ENCODE measurements at regions not wholly inside any gene's neighbourhood (a gene's known extent, or its start where the extent isn't known, plus 50 kb on each side); places are given as distances from the start of the nearest gene placed in this dataset.

DNA sequence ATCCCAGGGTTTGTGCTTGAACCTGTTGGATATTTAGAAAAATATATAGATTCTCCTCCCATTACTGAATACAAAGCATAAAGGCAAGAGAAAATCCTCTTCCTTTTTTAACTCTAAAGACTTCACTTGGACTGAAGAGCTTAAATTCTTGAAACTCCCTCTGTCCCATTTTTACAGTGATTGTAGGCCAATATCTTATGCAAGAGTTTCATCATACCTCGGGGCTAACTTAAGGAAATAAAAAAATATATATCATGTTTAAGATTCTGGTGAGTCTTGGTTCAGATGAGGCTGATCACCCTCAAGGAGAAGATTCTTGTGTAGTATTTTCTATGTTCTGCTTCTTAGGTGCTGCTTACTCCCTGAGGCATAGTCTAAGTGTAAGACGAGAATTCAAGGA lies 1449.6 kb downstream of the C4orf33 start:
- DNase-seq (ENCODE audit: low read depth, low spot score), result no peak
- Histone ChIP-seq H3K9me3 (ENCODE audit: insufficient read depth, low read length) (no peaks in the 10 kb centered on the region), H3K27me3 (ENCODE audit: insufficient read depth, insufficient read length) (no peaks in the 10 kb centered on the region), H3K9ac (ENCODE audit: insufficient read length, low read depth) (no peak overlapping the region), H3K4me3 (ENCODE audit: insufficient read length, low read depth) (no peak overlapping the region), H3K36me3 (ENCODE audit: insufficient read depth, insufficient read length, low read length) (no peaks in the 10 kb centered on the region), H3K4me1 (ENCODE audit: insufficient read depth, insufficient read length) (no peaks in the 10 kb centered on the region)
- no peak for TF ChIP-seq SUZ12 (IDR thresholded peaks at IDR 0.05; ENCODE audit: extremely low read depth, insufficient read depth, insufficient read length)

DNA sequence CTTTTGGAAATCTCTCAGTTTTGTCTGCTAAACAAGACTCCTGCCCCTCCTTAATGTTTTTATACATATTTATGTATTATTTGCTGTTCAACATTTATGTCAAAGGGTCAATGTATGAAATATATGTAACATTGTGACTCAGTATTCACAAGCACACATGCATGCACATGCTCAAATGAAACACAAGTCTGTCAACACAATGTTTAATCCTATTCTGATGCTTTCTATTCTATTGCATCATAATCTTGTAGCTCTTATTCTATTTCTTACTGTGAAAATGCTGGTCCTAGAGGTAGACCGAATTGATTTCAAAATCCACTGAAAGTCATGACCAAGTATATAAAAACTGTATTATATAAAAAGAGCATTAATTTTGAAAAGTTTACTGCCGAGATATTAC lies 1463.3 kb downstream of the C4orf33 start:
- DNase-seq (ENCODE audit: low read depth, low spot score), result no peak
- Histone ChIP-seq H3K4me1 (ENCODE audit: insufficient read depth, insufficient read length) (no peaks in the 10 kb centered on the region), H3K9ac (ENCODE audit: insufficient read length, low read depth) (no peak overlapping the region), H3K4me3 (ENCODE audit: insufficient read length, low read depth) (no peak overlapping the region), H3K27me3 (ENCODE audit: insufficient read depth, insufficient read length) (no peaks in the 10 kb centered on the region), H3K36me3 (ENCODE audit: insufficient read depth, insufficient read length, low read length) (no peaks in the 10 kb centered on the region), H3K9me3 (ENCODE audit: insufficient read depth, low read length) (no peaks in the 10 kb centered on the region)
- no peak for TF ChIP-seq YY1 (IDR thresholded peaks at IDR 0.05; ENCODE audit: insufficient read depth, insufficient read length)

DNA sequence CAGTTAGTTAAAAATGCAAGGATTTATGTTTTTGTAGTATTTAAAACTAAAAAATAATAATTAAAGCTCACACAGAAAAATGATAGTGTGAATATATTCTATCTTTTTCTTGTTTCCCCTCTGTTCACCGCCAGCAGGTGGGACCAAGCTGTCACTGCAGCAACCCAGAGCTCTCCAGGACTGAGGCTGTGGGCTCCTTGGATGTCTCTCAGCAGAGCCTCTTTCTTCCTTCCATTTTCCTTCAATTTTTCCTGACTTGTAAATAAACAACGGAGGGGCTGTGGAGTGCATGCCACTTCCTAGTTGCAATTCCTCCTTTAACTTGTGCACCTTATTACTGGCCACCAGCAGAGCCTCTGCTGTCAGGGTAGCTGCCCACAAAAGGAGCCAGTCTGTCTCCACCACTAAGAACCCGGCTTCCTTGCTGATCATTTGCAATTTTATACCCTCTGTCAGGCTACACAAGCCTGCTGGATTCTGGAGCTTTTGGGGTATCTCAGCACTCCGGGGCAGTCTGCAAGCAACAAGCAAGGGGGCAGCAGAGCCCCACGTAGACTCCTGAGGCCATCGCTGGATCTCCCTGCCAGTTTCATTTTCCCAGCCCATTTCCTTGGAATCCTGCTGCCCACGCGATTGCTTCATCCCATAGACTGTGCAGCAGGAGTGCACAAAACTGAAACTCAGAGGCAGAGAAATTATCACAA lies 1467.4 kb downstream of the C4orf33 start:
- Histone ChIP-seq H3K9ac (ENCODE audit: insufficient read length, low read depth) (no peak overlapping the region), H3K27me3 (ENCODE audit: insufficient read depth, insufficient read length) (no peaks in the 10 kb centered on the region), H3K4me1 (ENCODE audit: insufficient read depth, insufficient read length) (no peaks in the 10 kb centered on the region), H3K4me3 (ENCODE audit: insufficient read length, low read depth) (no peak overlapping the region), H3K36me3 (ENCODE audit: insufficient read depth, insufficient read length, low read length) (no peaks in the 10 kb centered on the region), H3K9me3 (ENCODE audit: insufficient read depth, low read length) (no peaks in the 10 kb centered on the region)
- TF ChIP-seq YY1 (IDR thresholded peaks at IDR 0.05; ENCODE audit: insufficient read depth, insufficient read length) (no peak), ZNF274 (IDR thresholded peaks at IDR 0.05; ENCODE audit: low read depth, low read length) (no peak), SUZ12 (IDR thresholded peaks at IDR 0.05; ENCODE audit: extremely low read depth, insufficient read depth, insufficient read length) (no peak)
- DNase-seq (ENCODE audit: low read depth, low spot score), result peak; percentile 28

DNA sequence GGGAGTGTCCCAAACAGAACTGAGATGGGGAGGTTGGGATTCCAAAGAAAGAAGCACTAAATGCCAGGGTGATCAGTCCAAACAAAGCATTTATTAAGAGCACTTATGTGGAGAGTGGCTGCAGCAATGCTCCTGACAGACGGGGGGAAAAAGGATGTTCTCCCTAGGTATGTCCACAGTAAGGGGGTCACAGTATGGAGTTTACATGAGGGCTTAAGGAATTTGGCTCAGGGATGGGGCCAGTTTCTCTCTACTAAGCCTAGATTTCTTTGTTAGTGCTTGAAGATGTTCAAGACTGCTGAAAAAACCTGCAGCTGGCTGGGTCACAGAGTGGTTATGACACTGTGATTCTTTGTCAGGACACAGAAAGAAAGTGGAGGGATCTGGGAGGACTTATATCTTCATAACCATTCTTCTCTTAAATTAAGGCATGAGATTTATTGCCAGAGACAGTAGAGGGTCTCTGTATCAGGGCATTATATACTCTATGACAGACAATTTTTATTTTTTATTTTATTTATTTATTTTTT lies 1468.0 kb downstream of the C4orf33 start:
- Histone ChIP-seq H3K4me3 (ENCODE audit: insufficient read length, low read depth) (no peak overlapping the region), H3K9ac (ENCODE audit: insufficient read length, low read depth) (no peak overlapping the region), H3K27me3 (ENCODE audit: insufficient read depth, insufficient read length) (no peaks in the 10 kb centered on the region), H3K36me3 (ENCODE audit: insufficient read depth, insufficient read length, low read length) (no peaks in the 10 kb centered on the region), H3K9me3 (ENCODE audit: insufficient read depth, low read length) (peaks cover 4% of the 10 kb centered on the region; the same call in 1 of the 2 replicates), H3K4me1 (ENCODE audit: insufficient read depth, insufficient read length) (no peaks in the 10 kb centered on the region)
- TF ChIP-seq YY1 (IDR thresholded peaks at IDR 0.05; ENCODE audit: insufficient read depth, insufficient read length) (no peak), ZNF274 (IDR thresholded peaks at IDR 0.05; ENCODE audit: low read depth, low read length) (no peak), SUZ12 (IDR thresholded peaks at IDR 0.05; ENCODE audit: extremely low read depth, insufficient read depth, insufficient read length) (no peak)
- no peak for DNase-seq (ENCODE audit: low read depth, low spot score)

DNA sequence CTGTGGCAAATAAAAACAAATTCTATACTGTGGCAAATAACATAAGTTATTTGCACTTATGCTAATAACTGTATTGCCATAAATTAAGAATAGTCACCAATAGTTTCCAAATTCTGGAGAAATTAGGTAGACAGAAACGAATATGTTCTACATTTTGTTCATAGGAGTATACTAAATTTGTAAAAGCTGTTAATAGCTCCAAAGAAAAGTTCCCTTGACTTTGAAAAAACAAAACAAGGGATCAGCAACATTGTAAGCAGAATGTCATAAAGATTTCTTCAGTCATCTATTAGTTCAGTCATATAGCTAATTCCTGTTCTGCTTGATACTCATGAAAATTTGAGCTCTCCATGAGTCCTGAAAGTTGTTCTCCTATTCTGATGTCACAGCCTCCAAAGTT lies 1472.8 kb downstream of the C4orf33 start:
- no peak for TF ChIP-seq YY1 (IDR thresholded peaks at IDR 0.05; ENCODE audit: insufficient read depth, insufficient read length)
- Histone ChIP-seq H3K4me3 (ENCODE audit: insufficient read length, low read depth) (no peak overlapping the region), H3K9ac (ENCODE audit: insufficient read length, low read depth) (no peak overlapping the region), H3K4me1 (ENCODE audit: insufficient read depth, insufficient read length) (no peaks in the 10 kb centered on the region), H3K27me3 (ENCODE audit: insufficient read depth, insufficient read length) (no peaks in the 10 kb centered on the region), H3K9me3 (ENCODE audit: insufficient read depth, low read length) (peaks cover 7% of the 10 kb centered on the region), H3K36me3 (ENCODE audit: insufficient read depth, insufficient read length, low read length) (no peaks in the 10 kb centered on the region)
- no peak for DNase-seq (ENCODE audit: low read depth, low spot score)

DNA sequence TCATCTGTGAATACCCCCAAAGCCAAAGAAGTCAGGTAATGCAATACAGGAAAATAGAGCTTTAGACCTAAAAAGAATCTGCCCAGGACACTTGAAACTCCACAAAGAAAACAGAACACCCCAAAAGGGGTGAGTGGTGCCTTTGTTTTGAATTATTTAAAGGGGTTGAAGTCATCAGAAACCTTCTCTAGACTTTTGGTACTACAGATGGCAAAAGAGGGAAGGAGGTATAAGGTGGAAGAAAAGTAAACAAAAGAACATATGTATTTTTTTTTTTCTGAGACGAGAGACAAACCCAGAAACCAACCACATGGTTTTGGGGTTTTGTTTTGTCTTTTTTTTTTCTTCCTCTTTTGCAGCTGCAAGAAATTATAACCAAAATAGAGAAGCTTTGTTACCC lies 1477.8 kb downstream of the C4orf33 start:
- H3K9ac ChIP-seq (ENCODE audit: insufficient read length, low read depth), result no peak overlapping the region
- DNase-seq (ENCODE audit: low read depth, low spot score), result no peak

DNA sequence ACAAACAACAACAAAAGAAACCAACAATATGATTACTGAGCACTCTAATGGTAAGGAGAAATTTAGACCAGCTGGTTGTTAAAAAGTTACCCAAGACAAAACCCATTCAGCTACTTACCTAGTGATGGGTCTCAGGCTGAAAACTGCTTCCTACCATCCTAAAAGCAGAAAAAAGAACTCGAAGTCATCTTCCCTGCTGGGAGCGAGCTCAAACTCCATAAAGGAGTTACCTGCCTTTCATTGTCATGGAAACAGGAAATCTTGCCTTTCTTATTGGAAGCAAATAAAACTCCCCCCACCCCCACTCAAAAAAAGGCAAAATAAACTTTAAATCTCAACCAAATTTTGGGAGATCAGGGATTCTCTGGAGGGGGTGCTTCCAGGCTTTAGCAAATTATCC lies 1478.3 kb downstream of the C4orf33 start:
- H3K36me3 ChIP-seq (ENCODE audit: insufficient read depth, insufficient read length, low read length), result no peaks in the 10 kb centered on the region
- TF ChIP-seq SUZ12 (IDR thresholded peaks at IDR 0.05; ENCODE audit: extremely low read depth, insufficient read depth, insufficient read length) (no peak), YY1 (IDR thresholded peaks at IDR 0.05; ENCODE audit: insufficient read depth, insufficient read length) (no peak), ZNF274 (IDR thresholded peaks at IDR 0.05; ENCODE audit: low read depth, low read length) (no peak)
- H3K27me3 ChIP-seq (ENCODE audit: insufficient read depth, insufficient read length), result no peaks in the 10 kb centered on the region
- peaks cover under 1% of the 10 kb centered on the region for H3K9me3 ChIP-seq (ENCODE audit: insufficient read depth, low read length)
- no peak overlapping the region for H3K9ac ChIP-seq (ENCODE audit: insufficient read length, low read depth)
- DNase-seq (ENCODE audit: low read depth, low spot score), result peak; percentile 5
- H3K4me3 ChIP-seq (ENCODE audit: insufficient read length, low read depth), result no peak overlapping the region
- H3K4me1 ChIP-seq (ENCODE audit: insufficient read depth, insufficient read length), result no peaks in the 10 kb centered on the region

More for the DNA sequence above, 1477.8 kb downstream of the C4orf33 start:
- Histone ChIP-seq H3K9me3 (ENCODE audit: insufficient read depth, low read length) (peaks cover 5% of the 10 kb centered on the region), H3K4me3 (ENCODE audit: insufficient read length, low read depth) (no peak overlapping the region), H3K4me1 (ENCODE audit: insufficient read depth, insufficient read length) (no peaks in the 10 kb centered on the region), H3K36me3 (ENCODE audit: insufficient read depth, insufficient read length, low read length) (no peaks in the 10 kb centered on the region), H3K27me3 (ENCODE audit: insufficient read depth, insufficient read length) (no peaks in the 10 kb centered on the region)
- TF ChIP-seq YY1 (IDR thresholded peaks at IDR 0.05; ENCODE audit: insufficient read depth, insufficient read length), result no peak
- no peak for TF ChIP-seq SUZ12 (IDR thresholded peaks at IDR 0.05; ENCODE audit: extremely low read depth, insufficient read depth, insufficient read length)
- no peak for TF ChIP-seq ZNF274 (IDR thresholded peaks at IDR 0.05; ENCODE audit: low read depth, low read length)
